GM23338 (cell line): ENCODE measurements at regions not wholly inside any gene's neighbourhood (a gene's known extent, or its start where the extent isn't known, plus 50 kb on each side); places are given as distances from the start of the nearest gene placed in this dataset.

Experiments
- ATAC-seq: fragments of 200-7000 bp; cut with Tn5 transposase; 3 replicates; pipeline ENCODE4 v1.9.1; 2020
- DNase-seq: peaks from one replicate; pipeline ENCODE4 v3.0.0-alpha.2; 2015; ENCODE audit warnings: low spot score
- H2AFZ ChIP-seq: fragments of 200-600 bp; sonication (generic); 2 replicates; pipeline ENCODE4 v1.8.0; 2016; ENCODE audit warnings: antibody characterized with exemption, mild to moderate bottlenecking, moderate library complexity
- H3F3A ChIP-seq: fragments of 200-600 bp; sonication (generic); replicated peaks from 2 replicates; pipeline ENCODE4 v1.8.0; 2017; ENCODE audit warnings: antibody characterized with exemption, mixed run types, low read depth
- H3K27ac ChIP-seq: fragments of 200-600 bp; sonication (generic); 2 replicates; pipeline ENCODE4 v1.6.1; 2016; ENCODE audit warnings: low read depth
- H3K27me3 ChIP-seq: fragments of 200-600 bp; sonication (generic); 2 replicates; pipeline ENCODE4 v1.8.0; 2016; ENCODE audit warnings: mild to moderate bottlenecking, mixed run types, moderate library complexity; ENCODE audit not compliant: insufficient read depth
- H3K36me3 ChIP-seq: fragments of 200-600 bp; sonication (generic); 2 replicates; pipeline ENCODE4 v1.8.0; 2016; ENCODE audit warnings: mild to moderate bottlenecking; ENCODE audit not compliant: insufficient read depth
- H3K4me1 ChIP-seq: fragments of 200-600 bp; sonication (generic); 2 replicates; pipeline ENCODE4 v1.8.0; 2016; ENCODE audit warnings: mild to moderate bottlenecking, moderate library complexity; ENCODE audit not compliant: insufficient read depth
- H3K4me2 ChIP-seq: fragments of 200-600 bp; sonication (generic); 2 replicates; pipeline ENCODE4 v1.7.1; 2017; ENCODE audit warnings: mixed run types
- H3K4me3 ChIP-seq: fragments of 200-600 bp; sonication (generic); 2 replicates; pipeline ENCODE4 v1.6.1; 2016; ENCODE audit warnings: mixed run types
- H3K79me2 ChIP-seq: fragments of 200-600 bp; sonication (generic); replicated peaks from 2 replicates; pipeline ENCODE4 v1.8.0; 2017; ENCODE audit warnings: mild to moderate bottlenecking; ENCODE audit not compliant: insufficient read depth
- H3K9me2 ChIP-seq: fragments of 200-600 bp; sonication (generic); 2 replicates; pipeline ENCODE4 v1.8.0; 2017; ENCODE audit not compliant: insufficient read depth
- H4K20me1 ChIP-seq: fragments of 200-600 bp; sonication (generic); replicated peaks from 2 replicates; pipeline ENCODE4 v1.8.0; 2017; ENCODE audit warnings: mild to moderate bottlenecking; ENCODE audit not compliant: insufficient read depth
- H3K27ac Mint-ChIP-seq: 2 replicates; pipeline ENCODE4 v1.8.0; 2020; ENCODE audit warnings: inconsistent platforms, mild to moderate bottlenecking, moderate library complexity, mixed read lengths
- H3K27me3 Mint-ChIP-seq: 3 replicates; pipeline ENCODE4 v1.8.0; 2022; ENCODE audit warnings: low read depth, mild to moderate bottlenecking, moderate library complexity, mixed read lengths, inconsistent platforms; ENCODE audit not compliant: insufficient read depth, poor library complexity
- H3K36me3 Mint-ChIP-seq: 3 replicates; pipeline ENCODE4 v1.8.0; 2021; ENCODE audit warnings: low read depth, mild to moderate bottlenecking, inconsistent platforms, moderate library complexity, mixed read lengths
- H3K4me1 Mint-ChIP-seq: 3 replicates; pipeline ENCODE4 v1.8.0; 2020; ENCODE audit warnings: mild to moderate bottlenecking, inconsistent platforms, mixed read lengths
- H3K4me3 Mint-ChIP-seq: 3 replicates; pipeline ENCODE4 v1.8.0; 2021; ENCODE audit warnings: moderate library complexity, mild to moderate bottlenecking, inconsistent platforms, mixed read lengths
- H3K9me3 Mint-ChIP-seq: 3 replicates; pipeline ENCODE4 v1.8.0; 2020; ENCODE audit warnings: moderate library complexity, mild to moderate bottlenecking, inconsistent platforms, mixed read lengths
- CREB1 ChIP-seq: fragments of 250-450 bp; sonication (Bioruptor Pico); IDR thresholded peaks from 2 replicates; pipeline ENCODE4 v1.5.0; 2020; ENCODE audit warnings: low read depth, mild to moderate bottlenecking, moderate library complexity
- CTCF ChIP-seq, 2 experiments: fragments of 200-600 bp in 1 of 2; sonication (generic) in 1 of 2; conservative IDR thresholded peaks; 2 replicates each; pipeline versions ENCODE4 v1.5.1 to v1.6.1; 2016 to 2017; ENCODE audit warnings: antibody characterized with exemption in 2 of 2, low read depth in 2 of 2, mild to moderate bottlenecking in 2 of 2, moderate library complexity in 1 of 2
- ETS1 ChIP-seq: IDR thresholded peaks from 2 replicates; pipeline ENCODE4 v1.6.1; 2016; ENCODE audit warnings: antibody characterized with exemption
- EZH2 ChIP-seq: fragments of 200-600 bp; sonication (generic); IDR thresholded peaks from one replicate; pipeline ENCODE4 v1.8.0; 2017; ENCODE audit warnings: antibody characterized with exemption, mild to moderate bottlenecking, low read depth; ENCODE audit not compliant: unreplicated experiment
- EZH2phosphoT487 ChIP-seq: fragments of 200-600 bp; sonication (generic); IDR thresholded peaks from one replicate; pipeline ENCODE4 v1.8.1; 2018; ENCODE audit warnings: antibody characterized with exemption; ENCODE audit not compliant: unreplicated experiment
- JUNB ChIP-seq: IDR thresholded peaks from one replicate; pipeline ENCODE4 v1.6.1; 2016; ENCODE audit warnings: antibody characterized with exemption; ENCODE audit not compliant: unreplicated experiment
- POLR2AphosphoS5 ChIP-seq: IDR thresholded peaks from 2 replicates; pipeline ENCODE4 v1.6.1; 2016; ENCODE audit warnings: antibody characterized with exemption, low read depth
- REST ChIP-seq: IDR thresholded peaks from one replicate; pipeline ENCODE4 v1.6.1; 2018; ENCODE audit warnings: antibody characterized with exemption; ENCODE audit not compliant: unreplicated experiment
- STAT1 ChIP-seq: IDR thresholded peaks from one replicate; pipeline ENCODE4 v1.6.1; 2016; ENCODE audit warnings: antibody characterized with exemption; ENCODE audit not compliant: unreplicated experiment
- ZNF114 ChIP-seq: fragments of 250-450 bp; sonication (Bioruptor Pico); IDR thresholded peaks from 2 replicates; pipeline ENCODE4 v1.5.0; 2020; ENCODE audit warnings: mild to moderate bottlenecking, moderate library complexity
- ZNF331 ChIP-seq: fragments of 250-450 bp; sonication (Bioruptor Pico); IDR thresholded peaks from 2 replicates; pipeline ENCODE4 v1.5.0; 2020; ENCODE audit warnings: low read depth, mild to moderate bottlenecking, moderate library complexity

GRCh38 chrX:65925592-65925991 is 114.3 kb downstream of the VSIG4 start:
- Histone ChIP-seq H3K4me3 (no peak overlapping the region), H3K36me3 (no peaks in the 10 kb centered on the region), H3K27me3 (no peaks in the 10 kb centered on the region), H3K4me1 (no peaks in the 10 kb centered on the region), H3K9me2 (no peaks in the 10 kb centered on the region), H3K79me2 (no peaks in the 10 kb centered on the region), H3K27ac (no peak overlapping the region), H3K4me2 (no peak overlapping the region), H4K20me1 (no peaks in the 10 kb centered on the region), H2AFZ (no peak overlapping the region), H3F3A (no peaks in the 10 kb centered on the region)
- no peak for DNase-seq
- Mint-ChIP-seq H3K27ac (no peak overlapping the region), H3K4me3 (no peak overlapping the region), H3K27me3 (no peaks in the 10 kb centered on the region), H3K9me3 (peaks cover 7% of the 10 kb centered on the region; the same call in 2 of the 3 replicates), H3K36me3 (0 out of 3 replicates have a peak, but pooled peaks cover 3% of the 10 kb centered on the region), H3K4me1 (peaks cover 7% of the 10 kb centered on the region)
- TF ChIP-seq STAT1 (no peak), ZNF114 (CRISPR knock-in tag) (no peak), ZNF331 (CRISPR knock-in tag) (no peak), ETS1 (no peak), JUNB (no peak)
- no peak for ATAC-seq

DNA sequence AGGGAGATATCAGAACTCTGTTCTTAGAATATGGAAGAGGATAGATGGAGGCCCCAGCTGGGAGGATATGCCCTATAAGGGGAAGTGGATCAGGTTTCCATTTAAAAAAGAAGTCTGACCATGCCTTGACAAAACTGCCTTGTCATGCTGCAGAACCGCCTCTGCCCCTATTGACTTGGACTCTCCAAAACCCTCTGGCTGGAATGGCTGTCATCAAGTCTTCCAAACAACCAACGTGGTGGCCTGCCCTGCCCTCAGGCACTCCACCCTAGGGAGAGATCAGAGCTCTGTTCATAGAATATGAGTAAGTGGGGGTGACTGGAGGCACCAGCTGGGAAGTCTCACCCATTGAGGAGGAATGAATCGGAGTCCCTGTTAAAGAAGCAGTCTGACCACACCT is 114.9 kb downstream of the VSIG4 start:
- H3K4me2 ChIP-seq, result no peak overlapping the region
- TF ChIP-seq CTCF (conservative IDR thresholded peaks at IDR 0.05; ENCODE audit: low read depth in 2 of 2) (no peak), REST (no peak), ETS1 (no peak), POLR2AphosphoS5 (no peak), ZNF331 (CRISPR knock-in tag) (no peak), EZH2phosphoT487 (no peak), CREB1 (CRISPR knock-in tag) (no peak), ZNF114 (CRISPR knock-in tag) (no peak), EZH2 (no peak), JUNB (no peak), STAT1 (no peak)
- H3K79me2 ChIP-seq, result no peaks in the 10 kb centered on the region
- Mint-ChIP-seq H3K27me3 (no peaks in the 10 kb centered on the region), H3K4me1 (peaks cover 13% of the 10 kb centered on the region), H3K9me3 (peaks cover 7% of the 10 kb centered on the region; the same call in 2 of the 3 replicates), H3K36me3 (0 out of 3 replicates have a peak, but pooled peaks cover 3% of the 10 kb centered on the region), H3K27ac (no peak overlapping the region), H3K4me3 (no peak overlapping the region)
- H3K27me3 ChIP-seq, result no peaks in the 10 kb centered on the region
- no peaks in the 10 kb centered on the region for H3K9me2 ChIP-seq
- no peaks in the 10 kb centered on the region for H3F3A ChIP-seq
- no peak overlapping the region for H3K27ac ChIP-seq
- H4K20me1 ChIP-seq, result no peaks in the 10 kb centered on the region
- no peak overlapping the region for H3K4me3 ChIP-seq
- H3K36me3 ChIP-seq, result no peaks in the 10 kb centered on the region
- H3K4me1 ChIP-seq, result no peaks in the 10 kb centered on the region
- no peak overlapping the region for H2AFZ ChIP-seq
- DNase-seq, result no peak
- no peak for ATAC-seq
